ENCODE measurements at regions not wholly inside any gene's neighbourhood (a gene's known extent, or its start where the extent isn't known, plus 50 kb on each side); places are given as distances from the start of the nearest gene placed in this dataset.

GRCh38 chr9:107973451-107973850 lies 483.9 kb upstream of the KLF4 start:
- TF ChIP-seq KMT2B (CRISPR knock-in tag; IDR thresholded peaks at IDR 0.05) (no peak), RXRB (CRISPR knock-in tag; IDR thresholded peaks at IDR 0.05; ENCODE audit: borderline replicate concordance) (no peak), ZBTB33 (CRISPR knock-in tag; IDR thresholded peaks at IDR 0.05) (no peak), USF2 (IDR thresholded peaks at IDR 0.05; ENCODE audit: low read depth, low read length) (no peak), USF2 (CRISPR knock-in tag; IDR thresholded peaks at IDR 0.05; ENCODE audit: borderline replicate concordance) (no peak), HOXA3 (CRISPR knock-in tag; IDR thresholded peaks at IDR 0.05) (no peak), KLF15 (CRISPR knock-in tag; IDR thresholded peaks at IDR 0.05; ENCODE audit: borderline replicate concordance) (no peak), TCF12 (IDR thresholded peaks at IDR 0.05) (no peak), TCF12 (CRISPR knock-in tag; IDR thresholded peaks at IDR 0.05) (no peak), ZZZ3 (CRISPR knock-in tag; IDR thresholded peaks at IDR 0.05; ENCODE audit: borderline replicate concordance) (no peak), SSRP1 (CRISPR knock-in tag; IDR thresholded peaks at IDR 0.05) (no peak), RARA (CRISPR knock-in tag; IDR thresholded peaks at IDR 0.05) (no peak), SOX13 (IDR thresholded peaks at IDR 0.05) (no peak), SOX13 (CRISPR knock-in tag; conservative IDR thresholded peaks at IDR 0.05 in 1 of 2, IDR thresholded peaks at IDR 0.05 in 1 of 2) (no peak), HCFC1 (IDR thresholded peaks at IDR 0.05; ENCODE audit: low read depth, low read length) (no peak), FOXK1 (CRISPR knock-in tag; IDR thresholded peaks at IDR 0.05; ENCODE audit: borderline replicate concordance, low read depth) (no peak), STAT6 (CRISPR knock-in tag; IDR thresholded peaks at IDR 0.05; ENCODE audit: borderline replicate concordance) (no peak), TSC22D2 (CRISPR knock-in tag; IDR thresholded peaks at IDR 0.05; ENCODE audit: borderline replicate concordance) (no peak)
- TF ChIP-seq, protein P1, sequence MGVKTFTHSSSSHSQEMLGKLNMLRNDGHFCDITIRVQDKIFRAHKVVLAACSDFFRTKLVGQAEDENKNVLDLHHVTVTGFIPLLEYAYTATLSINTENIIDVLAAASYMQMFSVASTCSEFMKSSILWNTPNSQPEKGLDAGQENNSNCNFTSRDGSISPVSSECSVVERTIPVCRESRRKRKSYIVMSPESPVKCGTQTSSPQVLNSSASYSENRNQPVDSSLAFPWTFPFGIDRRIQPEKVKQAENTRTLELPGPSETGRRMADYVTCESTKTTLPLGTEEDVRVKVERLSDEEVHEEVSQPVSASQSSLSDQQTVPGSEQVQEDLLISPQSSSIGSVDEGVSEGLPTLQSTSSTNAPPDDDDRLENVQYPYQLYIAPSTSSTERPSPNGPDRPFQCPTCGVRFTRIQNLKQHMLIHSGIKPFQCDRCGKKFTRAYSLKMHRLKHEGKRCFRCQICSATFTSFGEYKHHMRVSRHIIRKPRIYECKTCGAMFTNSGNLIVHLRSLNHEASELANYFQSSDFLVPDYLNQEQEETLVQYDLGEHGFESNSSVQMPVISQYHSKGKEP (CRISPR knock-in tag; IDR thresholded peaks at IDR 0.05): no peak
- BruUV-seq (replicated peaks): no TSS peak
- H3K4me2 ChIP-seq (ENCODE audit: low read depth, low read length): no peak overlapping the region
- H3K79me2 ChIP-seq (ENCODE audit: insufficient read depth, low read length): no peaks in the 10 kb centered on the region
- H4K20me1 ChIP-seq (ENCODE audit: insufficient read depth, low read length): no peaks in the 10 kb centered on the region
- H3K9me3 ChIP-seq (ENCODE audit: low read length): no peaks in the 10 kb centered on the region
- no peak for DNase-seq (ENCODE audit: low spot score)
- no peaks in the 10 kb centered on the region for H3K36me3 ChIP-seq (replicated peaks in 1 of 2; ENCODE audit: control insufficient read depth in 1 of 2, insufficient read depth in 2 of 2, low read length in 2 of 2)
- no peak overlapping the region for H2AFZ ChIP-seq (ENCODE audit: low read length)
- no peak overlapping the region for H3K4me3 ChIP-seq (replicated peaks in 1 of 3; ENCODE audit: insufficient read depth in 1 of 3, low read depth in 2 of 3, low read length in 3 of 3)
- ATAC-seq: no peak
- H3K27me3 ChIP-seq (ENCODE audit: control insufficient read depth in 1 of 2, insufficient read depth in 2 of 2, low read length in 2 of 2): peaks cover 0 to 8% of the 10 kb centered on the region in 2 experiments; a peak in 1 of 5 replicates
- H3K9ac ChIP-seq (ENCODE audit: insufficient read depth, low read depth, low read length): no peak overlapping the region
- 4% methylated on average over 1 of the region's 1 CpG for WGBS (ENCODE audit: low lambda C conversion rate)
- H3K4me1 ChIP-seq (ENCODE audit: insufficient read depth, low read length): no peaks in the 10 kb centered on the region
- intact Hi-C loops (cut with micrococcal nuclease; ENCODE audit: unreplicated experiment) (no loop called here), in situ Hi-C loops (cut with HindIII; ENCODE audit: extremely low pct_ligation_motif_present, low pct_unique_long_range_greater_than_20kb) (no loop called here)
- ChIA-PET CTCF (ENCODE audit: low intra/inter-chr PET ratio, low total read pairs) (no interaction called here), POLR2A (no interaction called here)
- FAIRE-seq: no peak
- H3K27ac ChIP-seq (ENCODE audit: extremely low read length, insufficient read depth, low read length): no peak overlapping the region

All from HepG2 (cell line).